Neuronal stem cell (in vitro differentiated cells): ENCODE measurements at regions not wholly inside any gene's neighbourhood (a gene's known extent, or its start where the extent isn't known, plus 50 kb on each side); places are given as distances from the start of the nearest gene placed in this dataset.

Experiments
- DNase-seq: peaks from one replicate; pipeline ENCODE4 v3.0.0-alpha.2; 2013; ENCODE audit warnings: low spot score
- H2AFZ ChIP-seq: one replicate; pipeline ENCODE4 v1.6.1; 2013; ENCODE audit warnings: mild to moderate bottlenecking, low read length, inconsistent platforms
- H2AK5ac ChIP-seq: 2 replicates; pipeline ENCODE4 v1.6.1; 2013; ENCODE audit warnings: low read depth, mild to moderate bottlenecking, inconsistent platforms, low read length, moderate library complexity, mixed read lengths
- H2BK120ac ChIP-seq: 2 replicates; pipeline ENCODE4 v1.6.1; 2013; ENCODE audit warnings: low read depth, mild to moderate bottlenecking, inconsistent platforms, low read length, moderate library complexity, mixed read lengths
- H2BK12ac ChIP-seq: one replicate; pipeline ENCODE4 v1.6.1; 2013; ENCODE audit warnings: low read length, inconsistent platforms
- H2BK15ac ChIP-seq: 2 replicates; pipeline ENCODE4 v1.6.1; 2013; ENCODE audit warnings: mild to moderate bottlenecking, low read length, inconsistent platforms, mixed read lengths
- H2BK5ac ChIP-seq: one replicate; pipeline ENCODE4 v1.6.1; 2013; ENCODE audit warnings: inconsistent platforms, mild to moderate bottlenecking, low read length, moderate library complexity
- H3K14ac ChIP-seq: one replicate; pipeline ENCODE4 v1.6.1; 2013; ENCODE audit warnings: low read length, inconsistent platforms
- H3K18ac ChIP-seq: 2 replicates; pipeline ENCODE4 v1.6.1; 2013; ENCODE audit warnings: low read length, inconsistent platforms
- H3K23ac ChIP-seq: 2 replicates; pipeline ENCODE4 v1.6.1; 2013; ENCODE audit warnings: low read depth, mild to moderate bottlenecking, mixed read lengths, low read length, inconsistent platforms; ENCODE audit not compliant: poor library complexity
- H3K27ac ChIP-seq: replicated peaks from 3 replicates; pipeline ENCODE4 v1.5.1; 2013; ENCODE audit warnings: low read length, inconsistent platforms
- H3K27me3 ChIP-seq, 3 experiments: 2 replicates each; pipeline ENCODE4 v1.6.1; 2013; ENCODE audit warnings: low read length in 3 of 3, mild to moderate bottlenecking in 2 of 3, inconsistent platforms in 1 of 3, low read depth in 1 of 3, mixed read lengths in 1 of 3, moderate library complexity in 1 of 3; ENCODE audit not compliant: control insufficient read depth in 3 of 3, insufficient read depth in 3 of 3
- H3K36me3 ChIP-seq, 2 donors: replicated peaks in 1 of 2; 2 replicates each; pipeline ENCODE4 v1.6.1; 2013; ENCODE audit warnings: low read length in 2 of 2; ENCODE audit not compliant: control insufficient read depth in 2 of 2, insufficient read depth in 2 of 2
- H3K4ac ChIP-seq: 2 replicates; pipeline ENCODE4 v1.6.1; 2013; ENCODE audit warnings: inconsistent platforms, mild to moderate bottlenecking, low read length, moderate library complexity
- H3K4me1 ChIP-seq, 2 donors: 1 replicate in 1 of 2; 2 replicates in 1 of 2; pipeline ENCODE4 v1.6.1; 2013; ENCODE audit warnings: low read length in 2 of 2, low read depth in 1 of 2; ENCODE audit not compliant: control insufficient read depth in 2 of 2, insufficient read depth in 1 of 2
- H3K4me2 ChIP-seq: one replicate; pipeline ENCODE4 v1.6.1; 2013; ENCODE audit warnings: mild to moderate bottlenecking, low read length, inconsistent platforms; ENCODE audit not compliant: insufficient read depth, poor library complexity, severe bottlenecking
- H3K4me3 ChIP-seq, 2 donors: 2 replicates each; pipeline ENCODE4 v1.5.1; 2013; ENCODE audit warnings: low read length in 2 of 2, mild to moderate bottlenecking in 2 of 2, inconsistent platforms in 1 of 2, moderate library complexity in 1 of 2
- H3K79me1 ChIP-seq: one replicate; pipeline ENCODE4 v1.6.1; 2013; ENCODE audit warnings: low read depth, mild to moderate bottlenecking, inconsistent platforms, low read length, moderate library complexity
- H3K9ac ChIP-seq: one replicate; pipeline ENCODE4 v1.6.1; 2013; ENCODE audit warnings: mild to moderate bottlenecking, low read depth, low read length, inconsistent platforms; ENCODE audit not compliant: poor library complexity
- H3K9me3 ChIP-seq, 2 donors: replicated peaks in 1 of 2; 2 replicates each; pipeline versions ENCODE3 to v1.6.1; 2013; ENCODE audit warnings: low read length in 2 of 2, mild to moderate bottlenecking in 2 of 2, inconsistent platforms in 1 of 2, low read depth in 1 of 2, mixed read lengths in 1 of 2, moderate library complexity in 1 of 2; ENCODE audit not compliant: control insufficient read depth in 2 of 2, insufficient read depth in 1 of 2
- H4K8ac ChIP-seq: one replicate; pipeline ENCODE4 v1.6.1; 2013; ENCODE audit warnings: low read depth, mild to moderate bottlenecking, inconsistent platforms, low read length, moderate library complexity
- H4K91ac ChIP-seq: one replicate; pipeline ENCODE4 v1.6.1; 2013; ENCODE audit warnings: low read length, low read depth, mild to moderate bottlenecking, inconsistent platforms; ENCODE audit not compliant: poor library complexity
- WGBS, 2 donors: extraction: QIAGEN DNeasy Blood & Tissue Kit; methylation state at CpG; one replicate each; pipeline ENCODE4 v1.1.7; 2013; ENCODE audit warnings: missing lambda C conversion rate in 2 of 2, mixed read lengths in 1 of 2; ENCODE audit not compliant: insufficient read length in 2 of 2, insufficient replicate concordance in 1 of 2; ENCODE audit errors: extremely low coverage in 2 of 2; 5-methylcytosine and 5-hydroxymethylcytosine counted together

DNA sequence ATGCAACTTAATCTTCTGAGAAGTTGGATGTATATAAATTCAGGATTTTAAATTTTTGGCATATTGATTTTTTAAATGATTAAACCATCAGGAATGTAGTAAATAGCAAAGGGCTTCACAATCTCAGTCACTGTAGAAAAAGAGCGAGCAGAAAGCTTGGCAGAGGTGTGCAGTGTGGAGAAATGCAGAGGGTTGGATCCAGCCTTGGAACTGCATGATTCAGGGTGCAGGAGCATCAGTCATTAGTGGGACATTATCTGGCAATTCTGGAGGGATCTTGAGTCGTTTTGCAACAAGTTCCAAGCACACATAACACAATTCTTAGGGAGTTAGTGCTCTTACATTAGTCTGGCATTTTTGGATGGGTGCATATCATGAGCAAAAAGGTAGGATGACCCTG lies 267.9 kb downstream of the PLA2G4A start:
- H3K4me1 ChIP-seq: no peaks in the 10 kb centered on the region
- H3K36me3 ChIP-seq: no peaks in the 10 kb centered on the region
- H2BK15ac ChIP-seq: no peak overlapping the region
- H4K8ac ChIP-seq: no peak overlapping the region
- H3K14ac ChIP-seq: no peak overlapping the region
- H2BK5ac ChIP-seq: no peak overlapping the region
- no peak overlapping the region for H2AFZ ChIP-seq
- H3K27me3 ChIP-seq: no peaks in the 10 kb centered on the region
- H3K79me1 ChIP-seq: no peaks in the 10 kb centered on the region
- no peak overlapping the region for H3K4me2 ChIP-seq
- no peak overlapping the region for H2BK120ac ChIP-seq
- H2BK12ac ChIP-seq: no peak overlapping the region
- WGBS, 2 donors: no CpG with 5 or more reads among the region's 2 CpGs
- no peak overlapping the region for H3K4me3 ChIP-seq
- H3K23ac ChIP-seq: no peak overlapping the region
- no peaks in the 10 kb centered on the region for H3K9me3 ChIP-seq
- H3K18ac ChIP-seq: no peak overlapping the region
- H2AK5ac ChIP-seq: no peak overlapping the region
- no peak overlapping the region for H3K4ac ChIP-seq
- no peak overlapping the region for H3K9ac ChIP-seq
- no peak overlapping the region for H4K91ac ChIP-seq
- DNase-seq: no peak
- H3K27ac ChIP-seq: no peak overlapping the region

DNA sequence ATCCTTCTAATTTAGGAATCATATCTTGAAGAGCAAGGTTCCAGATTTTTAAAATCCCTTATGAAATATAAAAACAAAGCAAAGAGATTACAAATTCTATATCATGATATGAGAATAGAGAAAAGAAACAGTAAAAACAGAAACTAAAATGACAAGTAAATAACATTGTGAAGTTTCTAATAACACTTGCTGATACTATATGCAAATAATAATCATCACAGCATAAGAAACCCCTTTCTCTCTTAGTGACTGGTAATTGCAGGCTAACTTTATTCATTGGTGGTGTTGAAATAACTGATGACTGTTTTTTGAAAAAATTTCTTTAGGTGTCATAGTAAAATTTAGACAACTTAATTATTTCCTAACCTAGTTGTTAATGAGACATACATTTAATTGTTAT lies 281.6 kb downstream of the PLA2G4A start:
- H3K27me3 ChIP-seq: no peaks in the 10 kb centered on the region
- no peak overlapping the region for H3K9ac ChIP-seq
- H2AK5ac ChIP-seq: no peak overlapping the region
- H3K4ac ChIP-seq: no peak overlapping the region
- no peak overlapping the region for H2BK120ac ChIP-seq
- H3K4me2 ChIP-seq: no peak overlapping the region
- no peak overlapping the region for H3K18ac ChIP-seq
- H3K4me3 ChIP-seq: no peak overlapping the region
- no peaks in the 10 kb centered on the region for H3K36me3 ChIP-seq
- no peak overlapping the region for H3K27ac ChIP-seq
- H3K4me1 ChIP-seq: no peaks in the 10 kb centered on the region
- H3K23ac ChIP-seq: no peak overlapping the region
- no peak overlapping the region for H2BK15ac ChIP-seq
- no peaks in the 10 kb centered on the region for H3K9me3 ChIP-seq
- no peak overlapping the region for H2BK12ac ChIP-seq
- H3K14ac ChIP-seq: no peak overlapping the region
- no peaks in the 10 kb centered on the region for H3K79me1 ChIP-seq
- no peak overlapping the region for H4K8ac ChIP-seq
- DNase-seq: no peak
- H2BK5ac ChIP-seq: no peak overlapping the region
- H2AFZ ChIP-seq: no peak overlapping the region
- no peak overlapping the region for H4K91ac ChIP-seq

DNA sequence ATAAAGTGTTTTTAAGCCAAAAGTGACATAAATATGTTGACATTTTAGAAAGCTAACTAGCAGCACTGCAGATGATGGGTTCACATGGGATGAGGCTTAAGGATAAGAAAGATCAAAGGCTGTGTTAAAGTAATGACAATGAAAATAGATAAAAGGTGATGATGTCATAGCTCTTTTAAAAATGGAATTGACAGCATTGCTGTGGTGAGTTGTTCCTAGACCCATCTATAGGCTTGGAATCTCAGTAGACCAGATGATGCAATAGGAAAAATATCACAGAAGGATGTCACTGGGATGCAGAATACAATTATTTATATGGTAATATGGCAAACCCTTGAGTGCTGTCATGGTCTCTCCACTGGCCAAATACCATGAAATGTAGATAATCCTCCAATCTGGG lies 286.0 kb downstream of the PLA2G4A start:
- Histone ChIP-seq H3K4me3 (no peak overlapping the region), H3K9ac (no peak overlapping the region), H3K4me1 (no peaks in the 10 kb centered on the region), H3K23ac (no peak overlapping the region), H2BK15ac (no peak overlapping the region), H3K36me3 (no peaks in the 10 kb centered on the region), H3K27ac (no peak overlapping the region), H3K79me1 (no peaks in the 10 kb centered on the region), H3K14ac (no peak overlapping the region), H4K91ac (no peak overlapping the region), H3K27me3 (no peaks in the 10 kb centered on the region), H3K4me2 (no peak overlapping the region), H2BK120ac (no peak overlapping the region), H3K9me3 (no peaks in the 10 kb centered on the region), H3K18ac (no peak overlapping the region), H3K4ac (no peak overlapping the region), H2BK12ac (no peak overlapping the region), H2AFZ (no peak overlapping the region), H2AK5ac (no peak overlapping the region), H2BK5ac (no peak overlapping the region), H4K8ac (no peak overlapping the region)
- no peak for DNase-seq

DNA sequence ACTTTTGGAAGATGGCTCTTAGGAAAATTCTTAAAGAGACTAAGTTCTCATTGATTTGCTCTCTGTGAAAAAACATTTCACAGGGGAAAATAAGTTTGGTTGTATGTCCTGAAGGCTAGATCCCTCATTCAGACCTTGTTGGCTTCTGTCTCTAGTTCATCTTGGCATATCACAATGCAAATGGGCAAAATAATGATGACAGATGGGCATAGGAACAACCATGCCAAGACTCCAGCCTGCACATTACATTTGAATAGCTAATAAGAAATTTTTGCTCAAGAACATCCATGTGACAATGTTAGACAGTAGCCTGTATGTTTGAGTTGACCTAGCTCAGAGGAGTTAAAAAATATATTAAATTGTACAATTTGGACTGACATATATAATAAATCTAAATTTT lies 292.9 kb downstream of the PLA2G4A start:
- no peak overlapping the region for H3K4me3 ChIP-seq
- no peak overlapping the region for H3K27ac ChIP-seq
- H3K9me3 ChIP-seq: no peaks in the 10 kb centered on the region

More for the DNA sequence above, 292.9 kb downstream of the PLA2G4A start:
- Histone ChIP-seq H3K27me3 (no peaks in the 10 kb centered on the region), H3K36me3 (no peaks in the 10 kb centered on the region), H3K4me1 (no peaks in the 10 kb centered on the region), H3K9ac (no peak overlapping the region), H2AK5ac (no peak overlapping the region), H3K23ac (no peak overlapping the region), H2BK12ac (no peak overlapping the region), H2AFZ (no peak overlapping the region), H2BK5ac (no peak overlapping the region), H3K14ac (no peak overlapping the region), H2BK120ac (no peak overlapping the region), H4K91ac (no peak overlapping the region), H3K4me2 (no peak overlapping the region), H4K8ac (no peak overlapping the region), H3K18ac (no peak overlapping the region), H3K4ac (no peak overlapping the region), H2BK15ac (no peak overlapping the region), H3K79me1 (no peaks in the 10 kb centered on the region)
- DNase-seq: no peak
